HepG2 (cell line): ENCODE measurements at regions not wholly inside any gene's neighbourhood (a gene's known extent, or its start where the extent isn't known, plus 50 kb on each side); places are given as distances from the start of the nearest gene placed in this dataset.
A peak's percentile ranks its signal among the peaks of the same experiment; 100 is the strongest.

Source experiments
- ARNT2 ChIP-seq: sonication (generic); formaldehyde crosslinking; IDR thresholded peaks from 2 replicates; pipeline ENCODE4 v1.8.0; 2022; ENCODE audit warnings: mild to moderate bottlenecking, low read depth, missing genetic modification reagents, moderate library complexity
- BATF2 ChIP-seq: sonication (generic); formaldehyde crosslinking; IDR thresholded peaks from 2 replicates; pipeline ENCODE4 v1.8.0; 2022; ENCODE audit warnings: mild to moderate bottlenecking, missing genetic modification reagents, moderate library complexity
- BCL3 ChIP-seq: sonication (generic); formaldehyde crosslinking; IDR thresholded peaks from 2 replicates; pipeline ENCODE4 v1.5.1; 2020; ENCODE audit warnings: mild to moderate bottlenecking, missing genetic modification reagents, moderate library complexity
- BRD4 ChIP-seq: sonication (generic); formaldehyde crosslinking; IDR thresholded peaks from 2 replicates; pipeline ENCODE4 v1.4.0; 2020; ENCODE audit warnings: missing genetic modification reagents
- CBX2 ChIP-seq, 2 experiments: fragments of 200-600 bp in 1 of 2; sonication (generic); formaldehyde crosslinking in 1 of 2; IDR thresholded peaks; 2 replicates each; pipeline versions ENCODE4 v1.7.0 to v1.8.1; 2018 to 2022; ENCODE audit warnings: low read depth in 2 of 2, low read length in 1 of 2, mild to moderate bottlenecking in 1 of 2, missing genetic modification reagents in 1 of 2
- MBD4 ChIP-seq: IDR thresholded peaks from 2 replicates; pipeline ENCODE4 v1.6.1; 2012; ENCODE audit warnings: low read length, inconsistent platforms, borderline replicate concordance
- POGZ ChIP-seq: sonication (generic); formaldehyde crosslinking; IDR thresholded peaks from 2 replicates; pipeline ENCODE4 v1.4.0; 2020; ENCODE audit warnings: mild to moderate bottlenecking, missing genetic modification reagents
- RNF2 ChIP-seq: fragments of 450-650 bp; conservative IDR thresholded peaks from 2 replicates; pipeline ENCODE4 v1.6.1; 2016; ENCODE audit warnings: low read depth
- SAP130 ChIP-seq: IDR thresholded peaks from 2 replicates; pipeline ENCODE4 v1.6.1; 2016; ENCODE audit warnings: low read depth
- SNAI1 ChIP-seq: sonication (generic); formaldehyde crosslinking; IDR thresholded peaks from 2 replicates; pipeline ENCODE4 v1.5.0; 2020; ENCODE audit warnings: mild to moderate bottlenecking, missing genetic modification reagents, borderline replicate concordance
- SPEN ChIP-seq: sonication (generic); formaldehyde crosslinking; IDR thresholded peaks from 2 replicates; pipeline ENCODE4 v1.5.1; 2020; ENCODE audit warnings: low read depth, mild to moderate bottlenecking, missing genetic modification reagents
- ZFP82 ChIP-seq: sonication (generic); formaldehyde crosslinking; IDR thresholded peaks from 2 replicates; pipeline ENCODE4 v1.5.1; 2020; ENCODE audit warnings: mild to moderate bottlenecking, missing genetic modification reagents, borderline replicate concordance
- ZFYVE20 ChIP-seq: sonication (generic); formaldehyde crosslinking; IDR thresholded peaks from 2 replicates; pipeline ENCODE4 v1.8.0; 2023; ENCODE audit warnings: low read depth, mild to moderate bottlenecking, moderate library complexity, missing genetic modification reagents, borderline replicate concordance
- ZNF274 ChIP-seq: sonication (generic); formaldehyde crosslinking; IDR thresholded peaks from 2 replicates; pipeline ENCODE4 v1.5.1; 2020; ENCODE audit warnings: mild to moderate bottlenecking, missing genetic modification reagents
- ZNF362 ChIP-seq: sonication (generic); formaldehyde crosslinking; IDR thresholded peaks from 2 replicates; pipeline ENCODE4 v1.4.0; 2020; ENCODE audit warnings: missing genetic modification reagents, mild to moderate bottlenecking, borderline replicate concordance
- ZNF383 ChIP-seq: sonication (generic); formaldehyde crosslinking; IDR thresholded peaks from 2 replicates; pipeline ENCODE4 v1.4.0; 2020; ENCODE audit warnings: missing genetic modification reagents, mild to moderate bottlenecking, borderline replicate concordance
- ZNF512B ChIP-seq: sonication (generic); formaldehyde crosslinking; IDR thresholded peaks from 2 replicates; pipeline ENCODE4 v1.5.1; 2020; ENCODE audit warnings: missing genetic modification reagents, mild to moderate bottlenecking, borderline replicate concordance
- ZNF687 ChIP-seq: sonication (generic); formaldehyde crosslinking; IDR thresholded peaks from 2 replicates; pipeline ENCODE4 v1.5.1; 2020; ENCODE audit warnings: mild to moderate bottlenecking, missing genetic modification reagents, moderate library complexity

GRCh38 chr20:57089699-57090144 lies 176.7 kb downstream of the BMP7 start (continued):
- TF ChIP-seq RNF2 (no peak), ZNF362 (CRISPR knock-in tag) (peak; percentile 17; the same call in 1 of the 2 replicates), ZFYVE20 (CRISPR knock-in tag) (no peak), BRD4 (CRISPR knock-in tag) (no peak), POGZ (CRISPR knock-in tag) (no peak), MBD4 (no peak), ZNF274 (CRISPR knock-in tag) (peak; percentile 87; the same call in 1 of the 2 replicates), ZNF383 (CRISPR knock-in tag) (no peak), CBX2 (IDR thresholded peaks at IDR 0.05; ENCODE audit: low read depth, low read length) (no peak), CBX2 (CRISPR knock-in tag; IDR thresholded peaks at IDR 0.05; ENCODE audit: low read depth) (no peak), SPEN (CRISPR knock-in tag) (0 out of 2 replicates have a peak, but pooled peaks have one; percentile 17), BCL3 (CRISPR knock-in tag) (0 out of 2 replicates have a peak, but pooled peaks have one; percentile 57), ZNF512B (no peak), ARNT2 (CRISPR knock-in tag) (no peak), SNAI1 (CRISPR knock-in tag) (no peak), ZFP82 (CRISPR knock-in tag) (no peak), ZNF687 (CRISPR knock-in tag) (peak; percentile 55), BATF2 (no peak), SAP130 (CRISPR knock-in tag) (no peak)
